HCT116 (cell line): ENCODE measurements at regions not wholly inside any gene's neighbourhood (a gene's known extent, or its start where the extent isn't known, plus 50 kb on each side); places are given as distances from the start of the nearest gene placed in this dataset.

ENCODE experiments used
- ATAC-seq: fragments of 200-7000 bp; cut with Tn5 transposase; 2 replicates; pipeline ENCODE4 v1.9.1; 2020; ENCODE audit warnings: mild to moderate bottlenecking, moderate library complexity
- BruUV-seq: library from RNA; stranded (reverse); fragments of 400-500 nt; replicated peaks from 2 replicates; lab custom pipeline; 2021; lab: Mats Ljungman, UMichigan
- CTCF ChIA-PET: fragments of 300-600 bp; sonication (Branson Sonifier 250); formaldehyde crosslinking; loops from one replicate; lab custom pipeline; 2021; ENCODE audit warnings: antibody characterized with exemption; lab: Charles Lee
- POLR2A ChIA-PET: fragments of 300-600, 350-600 bp; sonication (Branson Sonifier 250); formaldehyde crosslinking; loops from one replicate; lab custom pipeline; 2021; ENCODE audit warnings: antibody characterized with exemption; lab: Charles Lee
- RAD21 ChIA-PET, 2 experiments: fragments of 300-600 bp; sonication (Branson Sonifier 250); formaldehyde crosslinking; loops; one replicate each; lab custom pipeline; 2023; ENCODE audit warnings: low total read pairs in 2 of 2; ENCODE audit not compliant: uncharacterized antibody in 2 of 2, unreplicated experiment in 2 of 2, low non-redundant PET in 1 of 2; lab: Charles Lee
- DNase-seq: peaks from one replicate; pipeline ENCODE4 v3.0.0-alpha.2; 2010; ENCODE audit warnings: low read depth, low spot score
- H2AFZ ChIP-seq: fragments of 200-600 bp; shearing (Covaris generic), sonication (generic); 2 replicates; pipeline ENCODE4 v1.6.1; 2017; ENCODE audit warnings: low read depth, mixed run types, mixed read lengths, antibody characterized with exemption, low read length; ENCODE audit not compliant: poor library complexity, severe bottlenecking
- H3K27ac ChIP-seq: 2 replicates; pipeline ENCODE4 v1.5.1; 2012; ENCODE audit warnings: low read depth, low read length
- H3K27me3 ChIP-seq: fragments of 200-600 bp; sonication (generic); 2 replicates; pipeline ENCODE4 v1.6.1; 2016; ENCODE audit warnings: mixed run types, low read length, mixed read lengths; ENCODE audit not compliant: insufficient read depth
- H3K36me3 ChIP-seq, 2 experiments: fragments of 200-500 bp in 1 of 2; fragments of 200-600 bp in 1 of 2; sonication (Bioruptor generic) in 1 of 2; sonication (generic) in 1 of 2; 2 replicates each; pipeline versions ENCODE4 v1.5.1 to v1.6.1; 2014 to 2016; ENCODE audit warnings: low read length in 2 of 2, inconsistent platforms in 1 of 2, mixed read lengths in 1 of 2, mixed run types in 1 of 2; ENCODE audit not compliant: insufficient read depth in 2 of 2, control insufficient read depth in 1 of 2
- H3K4me1 ChIP-seq, 2 experiments: fragments of 200-600 bp in 1 of 2; sonication (generic) in 1 of 2; 2 replicates each; pipeline versions ENCODE4 v1.5.1 to v1.6.1; 2012 to 2017; ENCODE audit warnings: low read length in 2 of 2, inconsistent platforms in 1 of 2, mild to moderate bottlenecking in 1 of 2, mixed read lengths in 1 of 2, mixed run types in 1 of 2, moderate library complexity in 1 of 2; ENCODE audit not compliant: insufficient read depth in 2 of 2, control insufficient read depth in 1 of 2
- H3K4me2 ChIP-seq: fragments of 200-600 bp; sonication (generic); 2 replicates; pipeline ENCODE4 v1.6.1; 2017; ENCODE audit warnings: mixed run types, low read length, mixed read lengths
- H3K4me3 ChIP-seq, 2 experiments: fragments of 200-600 bp in 1 of 2; sonication (generic) in 1 of 2; replicated peaks in 1 of 2; 2 replicates each; pipeline ENCODE4 v1.5.1; 2011 to 2016; ENCODE audit warnings: low read length in 2 of 2, control low read depth in 1 of 2, low read depth in 1 of 2, mild to moderate bottlenecking in 1 of 2, mixed read lengths in 1 of 2, mixed run types in 1 of 2
- H3K79me2 ChIP-seq: fragments of 200-600 bp; sonication (generic); 2 replicates; pipeline ENCODE4 v1.6.1; 2017; ENCODE audit warnings: mild to moderate bottlenecking, mixed run types, low read length, moderate library complexity, mixed read lengths; ENCODE audit not compliant: insufficient read depth
- H3K9ac ChIP-seq: fragments of 200-600 bp; sonication (generic); 2 replicates; pipeline ENCODE4 v1.6.1; 2016; ENCODE audit warnings: low read length, mixed read lengths
- H3K9me2 ChIP-seq: fragments of 200-600 bp; sonication (generic), shearing (Covaris generic); 2 replicates; pipeline ENCODE4 v1.6.1; 2017; ENCODE audit warnings: mixed run types, mild to moderate bottlenecking, moderate library complexity; ENCODE audit not compliant: insufficient read depth
- H3K9me3 ChIP-seq, 2 experiments: fragments of 200-500 bp in 1 of 2; fragments of 200-600 bp in 1 of 2; sonication (Bioruptor generic) in 1 of 2; sonication (generic) in 1 of 2; 2 replicates each; pipeline ENCODE4 v1.6.1; 2014 to 2017; ENCODE audit warnings: low read length in 2 of 2, mixed read lengths in 2 of 2, inconsistent platforms in 1 of 2, low read depth in 1 of 2, mild to moderate bottlenecking in 1 of 2, mixed run types in 1 of 2, moderate library complexity in 1 of 2; ENCODE audit not compliant: control insufficient read depth in 1 of 2, insufficient read depth in 1 of 2
- H4K20me1 ChIP-seq: fragments of 200-600 bp; sonication (generic), shearing (Covaris generic); 2 replicates; pipeline ENCODE4 v1.6.1; 2017; ENCODE audit warnings: mixed run types, mild to moderate bottlenecking, moderate library complexity; ENCODE audit not compliant: insufficient read depth
- CBX3 ChIP-seq: IDR thresholded peaks from 2 replicates; pipeline ENCODE4 v1.6.1; 2012; ENCODE audit warnings: low read depth
- CEBPB ChIP-seq: IDR thresholded peaks from 2 replicates; pipeline ENCODE4 v1.6.1; 2012; ENCODE audit warnings: low read depth
- EGR1 ChIP-seq: IDR thresholded peaks from 2 replicates; pipeline ENCODE4 v1.6.1; 2012; ENCODE audit warnings: low read depth
- ELF1 ChIP-seq: IDR thresholded peaks from 2 replicates; pipeline ENCODE4 v1.6.1; 2012; ENCODE audit warnings: low read depth, borderline replicate concordance
- EZH2 ChIP-seq: fragments of 200-600 bp; sonication (generic); IDR thresholded peaks from 2 replicates; pipeline ENCODE4 v1.6.1; 2017; ENCODE audit warnings: antibody characterized with exemption, mixed run types
- EZH2phosphoT487 ChIP-seq: fragments of 200-600 bp; IDR thresholded peaks from 2 replicates; pipeline ENCODE4 v1.6.1; 2018; ENCODE audit warnings: antibody characterized with exemption, borderline replicate concordance
- MAX ChIP-seq: IDR thresholded peaks from 2 replicates; pipeline ENCODE4 v1.6.1; 2012
- POLR2AphosphoS5 ChIP-seq: IDR thresholded peaks from 2 replicates; pipeline ENCODE4 v1.6.1; 2011; ENCODE audit warnings: mild to moderate bottlenecking, low read depth, low read length, moderate library complexity
- RAD21 ChIP-seq: IDR thresholded peaks from 2 replicates; pipeline ENCODE4 v1.6.1; 2012; ENCODE audit warnings: low read depth, mild to moderate bottlenecking
- SIN3A ChIP-seq: IDR thresholded peaks from 2 replicates; pipeline ENCODE4 v1.6.1; 2012; ENCODE audit warnings: low read depth
- SP1 ChIP-seq: IDR thresholded peaks from 2 replicates; pipeline ENCODE4 v1.6.1; 2012; ENCODE audit warnings: low read depth
- SRF ChIP-seq: IDR thresholded peaks from 2 replicates; pipeline ENCODE4 v1.6.1; 2012; ENCODE audit warnings: low read depth
- TCF7L2 ChIP-seq: IDR thresholded peaks from 2 replicates; pipeline ENCODE4 v1.7.0; 2011; ENCODE audit warnings: borderline replicate concordance, inconsistent platforms; ENCODE audit not compliant: insufficient read depth, insufficient read length; ENCODE audit errors: extremely low read depth
- ZBTB33 ChIP-seq: IDR thresholded peaks from 2 replicates; pipeline ENCODE4 v1.6.1; 2011; ENCODE audit warnings: mild to moderate bottlenecking, low read length, moderate library complexity; ENCODE audit not compliant: insufficient replicate concordance; ENCODE audit errors: extremely low read depth
- ZFX ChIP-seq: fragments of 450-650 bp; IDR thresholded peaks from 2 replicates; pipeline ENCODE4 v1.6.1; 2017
- intact Hi-C: fragments of 100-400 bp; cut with micrococcal nuclease; formaldehyde crosslinking; loops from 2 replicates; pipeline ENCODE4 v1.10.0; 2022
- TF ChIP-seq, protein P1 (sequence below), 3 experiments: fragments of 200-600 bp in 1 of 3; sonication (generic) in 1 of 3; IDR thresholded peaks in 2 of 3; conservative IDR thresholded peaks in 1 of 3; 2 replicates each; pipeline ENCODE4 v1.5.1; 2012 to 2017; ENCODE audit warnings: low read depth in 2 of 3, low read length in 2 of 3, antibody characterized with exemption in 1 of 3, borderline replicate concordance in 1 of 3, control low read depth in 1 of 3, mild to moderate bottlenecking in 1 of 3, mixed read lengths in 1 of 3, mixed run types in 1 of 3, moderate library complexity in 1 of 3; ENCODE audit not compliant: insufficient read depth in 1 of 3

DNA sequence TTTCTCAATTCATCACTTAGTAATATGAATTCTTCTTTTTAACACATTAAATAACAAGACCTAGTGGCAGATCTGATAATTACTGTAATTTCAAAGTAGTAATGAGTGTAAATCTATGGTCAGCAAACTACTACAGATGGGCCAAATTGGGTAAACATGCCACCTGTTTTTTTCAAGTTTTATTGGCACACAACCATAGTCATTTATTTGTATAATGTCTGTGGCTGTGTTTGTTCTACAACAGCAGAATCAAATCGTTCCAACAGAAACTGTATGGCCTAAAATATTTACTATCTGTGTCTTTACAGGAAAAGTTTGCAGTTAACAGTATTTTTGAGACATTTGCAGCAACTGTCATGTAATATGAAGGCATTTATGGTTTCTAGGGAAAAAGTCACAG lies 86.1 kb upstream of the EYA2 start:
- Histone ChIP-seq H3K4me1 (no peaks in the 10 kb centered on the region), H2AFZ (no peak overlapping the region), H3K27ac (no peak overlapping the region), H3K4me3 (no peak overlapping the region), H3K4me2 (no peak overlapping the region), H3K9ac (no peak overlapping the region), H3K9me2 (no peaks in the 10 kb centered on the region), H4K20me1 (no peaks in the 10 kb centered on the region), H3K79me2 (no peaks in the 10 kb centered on the region), H3K27me3 (peaks cover 11% of the 10 kb centered on the region), H3K9me3 (no peaks in the 10 kb centered on the region), H3K36me3 (no peaks in the 10 kb centered on the region)
- ATAC-seq (no peak), DNase-seq (no peak)
- POLR2A ChIA-PET: no interaction called here
- TF ChIP-seq SRF (no peak), EZH2 (no peak), ELF1 (no peak)
- CTCF ChIA-PET: no interaction called here
- intact Hi-C loops: no loop called here
- RAD21 ChIA-PET: no interaction called here
- no TSS peak for BruUV-seq

GRCh38 chr20:46809706-46810360 lies 84.8 kb upstream of the EYA2 start:
- intact Hi-C loops: no loop called here
- ChIA-PET RAD21 (no interaction called here), CTCF (interaction anchor here (1.4 kb wide), 1 partner anchor 57 kb away, joined by 5 read pairs; no protein-coding TSS in a partner anchor)

More at GRCh38 chr20:46809706-46810360, 84.8 kb upstream of the EYA2 start:
- peaks cover 6% of the 10 kb centered on the region for H3K27me3 ChIP-seq
- no peaks in the 10 kb centered on the region for H3K9me2 ChIP-seq
- no peak overlapping the region for H3K4me3 ChIP-seq
- H3K27ac ChIP-seq: no peak overlapping the region
- no peak for TF ChIP-seq RAD21
- TF ChIP-seq ZBTB33: no peak
- no peak for TF ChIP-seq SRF
- no peak for TF ChIP-seq SIN3A
- no peak for TF ChIP-seq CEBPB
- no peak for TF ChIP-seq POLR2AphosphoS5
- no peak for TF ChIP-seq ZFX
- no peak for TF ChIP-seq EZH2phosphoT487
- TF ChIP-seq MAX: no peak
- TF ChIP-seq ELF1: no peak
- TF ChIP-seq, protein P1, sequence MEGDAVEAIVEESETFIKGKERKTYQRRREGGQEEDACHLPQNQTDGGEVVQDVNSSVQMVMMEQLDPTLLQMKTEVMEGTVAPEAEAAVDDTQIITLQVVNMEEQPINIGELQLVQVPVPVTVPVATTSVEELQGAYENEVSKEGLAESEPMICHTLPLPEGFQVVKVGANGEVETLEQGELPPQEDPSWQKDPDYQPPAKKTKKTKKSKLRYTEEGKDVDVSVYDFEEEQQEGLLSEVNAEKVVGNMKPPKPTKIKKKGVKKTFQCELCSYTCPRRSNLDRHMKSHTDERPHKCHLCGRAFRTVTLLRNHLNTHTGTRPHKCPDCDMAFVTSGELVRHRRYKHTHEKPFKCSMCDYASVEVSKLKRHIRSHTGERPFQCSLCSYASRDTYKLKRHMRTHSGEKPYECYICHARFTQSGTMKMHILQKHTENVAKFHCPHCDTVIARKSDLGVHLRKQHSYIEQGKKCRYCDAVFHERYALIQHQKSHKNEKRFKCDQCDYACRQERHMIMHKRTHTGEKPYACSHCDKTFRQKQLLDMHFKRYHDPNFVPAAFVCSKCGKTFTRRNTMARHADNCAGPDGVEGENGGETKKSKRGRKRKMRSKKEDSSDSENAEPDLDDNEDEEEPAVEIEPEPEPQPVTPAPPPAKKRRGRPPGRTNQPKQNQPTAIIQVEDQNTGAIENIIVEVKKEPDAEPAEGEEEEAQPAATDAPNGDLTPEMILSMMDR (IDR thresholded peaks at IDR 0.05 in 2 of 3, conservative IDR thresholded peaks at IDR 0.05 in 1 of 3; ENCODE audit: borderline replicate concordance in 1 of 3, insufficient read depth in 1 of 3, low read depth in 2 of 3, low read length in 2 of 3): no peak
- no peak for TF ChIP-seq EGR1
- no peak for TF ChIP-seq TCF7L2
- no peak for TF ChIP-seq SP1
- TF ChIP-seq CBX3: no peak
- ATAC-seq: no peak
- H3K36me3 ChIP-seq: no peaks in the 10 kb centered on the region
- peaks cover 6 to 8% of the 10 kb centered on the region in 2 experiments for H3K4me1 ChIP-seq
- H2AFZ ChIP-seq: no peak overlapping the region
- POLR2A ChIA-PET: no interaction called here
- H4K20me1 ChIP-seq: no peaks in the 10 kb centered on the region
- DNase-seq: no peak
- no peaks in the 10 kb centered on the region for H3K9me3 ChIP-seq
- no peak overlapping the region for H3K9ac ChIP-seq
- H3K79me2 ChIP-seq: no peaks in the 10 kb centered on the region
- no peak overlapping the region for H3K4me2 ChIP-seq
- BruUV-seq: no TSS peak
